ENCODE measurements at regions not wholly inside any gene's neighbourhood (a gene's known extent, or its start where the extent isn't known, plus 50 kb on each side); places are given as distances from the start of the nearest gene placed in this dataset.

DNA sequence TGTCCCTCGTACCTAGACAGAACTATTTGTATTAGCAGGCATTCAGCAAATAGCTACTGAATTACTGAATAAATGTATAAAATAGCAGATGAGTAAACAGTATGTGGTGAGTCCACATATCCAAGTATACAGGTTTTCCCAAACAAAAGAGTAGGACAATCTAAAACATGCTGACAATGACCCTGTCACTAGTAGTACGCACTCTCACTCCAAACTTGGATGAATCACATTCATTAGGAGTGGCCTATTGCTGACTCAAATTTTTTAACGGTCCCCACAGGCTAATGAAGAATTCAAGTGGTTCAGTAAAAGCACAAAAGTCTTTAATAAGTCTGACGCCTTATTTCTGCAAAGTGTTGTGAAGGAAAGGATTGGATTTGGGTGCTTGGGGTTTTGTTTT lies 449.3 kb upstream of the THBS1 start:
- no peak for DNase-seq

DNA sequence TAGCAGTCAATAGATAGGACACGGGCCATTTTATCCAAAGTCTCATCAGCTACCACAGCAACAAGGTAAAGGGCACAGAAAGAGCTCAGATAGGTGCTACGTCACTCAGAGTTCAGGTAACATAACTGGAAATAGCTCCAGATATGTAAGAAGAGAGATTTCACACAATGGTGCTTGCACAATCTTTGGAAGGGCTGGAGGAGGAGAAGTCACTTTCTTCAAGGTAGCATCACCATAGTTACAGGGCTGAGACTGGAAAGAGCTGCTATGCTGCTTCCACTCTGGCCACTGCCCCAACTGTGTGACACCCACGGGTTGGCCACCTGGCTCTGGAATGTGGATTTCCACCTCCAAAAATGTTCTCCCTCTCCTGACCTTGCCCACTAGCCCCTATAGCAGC lies 448.8 kb upstream of the THBS1 start:
- no peak for DNase-seq

DNA sequence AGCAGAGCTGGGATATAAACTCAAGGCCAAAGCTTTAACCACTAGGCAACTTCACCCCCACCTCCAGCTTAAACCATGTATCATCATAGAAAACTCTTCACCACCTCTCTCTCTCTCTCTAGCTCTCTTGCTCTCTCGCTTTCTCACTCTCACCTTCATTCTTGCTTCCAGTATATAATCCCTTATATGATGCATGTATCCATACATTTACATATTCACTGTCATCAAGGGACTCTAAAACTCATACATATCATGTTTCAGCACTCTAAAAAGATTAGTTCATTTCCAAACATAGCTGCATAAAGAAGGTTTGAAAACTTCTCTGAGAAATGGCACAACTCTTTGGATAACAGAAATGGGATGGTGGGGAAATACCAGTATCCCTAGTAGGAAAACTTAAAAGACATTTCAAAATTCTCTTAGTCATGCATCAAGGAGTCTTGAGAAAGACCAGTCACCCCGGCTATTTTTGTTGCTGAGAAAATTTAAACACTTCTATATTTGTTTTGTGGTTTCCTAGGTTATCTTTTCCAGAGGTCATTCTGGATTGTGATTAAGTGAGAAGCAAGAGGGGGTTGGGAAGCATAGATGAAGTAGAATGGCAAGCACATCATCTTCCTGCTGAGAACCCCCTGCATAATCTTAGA lies 447.8 kb upstream of the THBS1 start:
- DNase-seq, result no peak

DNA sequence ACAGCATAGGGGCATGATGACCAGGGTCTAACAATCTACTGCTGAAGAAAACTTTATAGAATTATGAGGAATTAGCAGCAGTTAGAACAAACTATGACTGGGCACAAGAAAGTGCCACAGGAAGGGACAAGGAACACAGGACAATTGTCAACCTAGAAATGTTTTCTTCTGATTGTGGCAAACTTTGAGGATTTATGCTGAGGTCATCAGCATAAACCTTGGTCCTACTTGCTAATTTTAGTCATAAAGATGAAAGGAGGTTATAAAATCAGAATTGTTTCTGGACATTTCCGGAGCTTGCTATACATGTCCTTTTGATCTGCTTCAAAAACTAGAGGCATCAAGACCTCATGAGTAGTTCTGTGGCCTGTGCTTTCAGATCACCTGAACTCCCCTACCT lies 446.6 kb upstream of the THBS1 start:
- no peak for DNase-seq

DNA sequence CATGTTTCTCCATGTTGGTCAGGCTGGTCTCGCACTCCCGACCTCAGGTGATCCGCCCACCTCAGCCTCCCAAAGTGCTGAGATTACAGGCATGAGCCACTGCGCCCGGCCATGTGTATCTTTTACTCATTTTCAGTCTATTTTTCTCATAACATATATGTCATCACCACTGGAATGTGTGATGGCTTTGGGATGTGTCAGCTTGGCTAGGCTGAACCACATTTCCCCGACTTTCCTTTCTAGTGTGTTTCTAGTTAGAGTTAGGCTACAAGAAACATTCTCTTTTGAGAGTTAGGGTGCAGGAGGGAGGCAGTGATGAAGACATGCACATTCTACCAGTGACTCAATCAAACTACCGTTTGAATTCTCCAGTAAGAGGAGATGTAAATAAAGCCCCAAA lies 444.9 kb upstream of the THBS1 start:
- DNase-seq, result no peak

DNA sequence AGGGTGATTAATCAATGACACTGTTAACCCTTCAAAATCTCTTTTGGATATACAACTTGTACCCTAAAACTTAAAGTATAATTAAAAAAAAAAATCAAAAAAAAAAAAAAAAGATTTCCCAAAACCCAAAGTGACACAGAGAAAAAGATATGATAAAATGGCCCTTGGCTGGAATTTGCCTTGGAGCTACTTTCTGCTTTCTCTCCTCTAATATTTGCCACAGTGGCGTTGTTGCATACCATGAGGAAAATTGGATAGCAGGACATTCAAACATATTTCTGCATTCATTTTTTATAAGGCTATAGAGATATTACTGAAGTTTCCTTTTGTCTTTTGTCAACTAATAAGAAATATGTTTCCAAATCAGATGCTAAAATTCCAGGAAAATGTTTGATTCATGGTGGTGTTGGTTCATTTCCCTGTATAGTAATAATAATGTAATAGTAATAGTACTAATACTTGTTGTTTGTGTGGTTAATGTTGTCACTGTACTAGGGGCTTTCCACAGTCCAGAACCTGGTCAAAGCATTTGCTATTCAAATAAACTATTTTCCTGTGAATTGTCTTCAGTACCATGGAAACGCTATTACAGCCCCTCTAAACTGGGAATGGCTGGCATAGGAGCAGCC lies 441.3 kb upstream of the THBS1 start:
- no peak for DNase-seq

DNA sequence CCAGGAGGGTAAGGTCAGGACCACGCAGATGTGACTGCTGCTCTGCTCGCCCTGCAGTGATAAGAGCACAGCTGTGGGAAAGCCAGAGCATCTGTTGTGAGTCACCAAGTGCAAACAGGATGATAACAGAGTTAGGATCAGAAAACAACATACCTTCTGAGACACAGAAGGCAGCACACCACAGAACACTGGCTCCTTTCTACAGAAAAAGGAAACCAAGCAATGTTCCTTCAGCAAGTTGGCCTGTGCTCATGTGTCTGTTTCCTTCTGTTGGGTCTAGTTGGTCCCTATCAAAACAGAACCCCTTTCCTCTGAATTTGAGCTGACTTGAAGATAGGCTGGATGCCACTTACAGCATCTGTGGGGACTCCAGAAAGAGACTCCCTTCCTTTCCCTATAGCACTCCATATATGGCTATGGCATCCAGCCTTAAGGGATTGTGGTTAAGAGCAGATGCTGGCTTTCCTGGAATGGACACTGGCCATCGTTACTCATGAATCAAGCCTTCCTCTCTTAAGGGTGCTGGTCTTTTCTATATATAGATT lies 440.7 kb upstream of the THBS1 start:
- no peak for DNase-seq

DNA sequence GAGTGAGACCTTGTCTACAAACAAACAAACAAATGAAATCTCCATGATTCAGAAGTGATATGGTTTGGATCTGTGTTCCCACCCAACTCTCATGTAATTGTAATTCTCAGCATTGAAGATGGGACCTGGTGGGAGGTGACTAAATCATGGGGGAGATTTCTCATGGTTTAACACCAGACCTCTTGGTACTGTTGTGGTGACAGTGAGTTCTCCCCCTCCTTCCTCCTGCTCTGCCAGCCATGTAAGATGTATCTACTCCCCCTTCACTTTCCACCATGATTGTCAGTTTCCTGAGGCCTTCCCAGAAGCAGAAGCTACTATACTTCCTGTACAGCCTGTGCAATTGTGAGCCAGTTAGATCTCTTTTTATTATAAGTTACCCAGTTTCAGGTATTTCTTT lies 438.4 kb upstream of the THBS1 start:
- DNase-seq, result no peak

DNA sequence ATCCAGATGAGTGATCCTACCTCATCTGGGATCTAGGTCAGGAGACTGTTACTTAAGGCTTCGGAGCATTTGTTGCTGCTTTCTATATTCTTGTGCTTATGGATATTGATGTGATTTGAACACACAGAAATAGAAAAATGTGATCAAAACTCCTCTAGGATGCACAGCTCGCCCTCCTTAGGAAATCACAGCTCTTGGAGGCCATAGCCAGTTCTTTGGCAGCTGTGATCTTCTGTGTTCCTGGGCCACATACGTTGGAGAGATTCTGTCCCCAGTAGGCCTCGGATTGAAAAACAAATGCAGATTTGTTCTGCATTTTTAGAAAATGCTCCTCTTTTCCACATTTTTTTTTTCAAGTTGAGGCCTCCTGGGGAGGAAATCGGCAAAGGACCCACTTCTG lies 437.4 kb upstream of the THBS1 start:
- no peak for DNase-seq

DNA sequence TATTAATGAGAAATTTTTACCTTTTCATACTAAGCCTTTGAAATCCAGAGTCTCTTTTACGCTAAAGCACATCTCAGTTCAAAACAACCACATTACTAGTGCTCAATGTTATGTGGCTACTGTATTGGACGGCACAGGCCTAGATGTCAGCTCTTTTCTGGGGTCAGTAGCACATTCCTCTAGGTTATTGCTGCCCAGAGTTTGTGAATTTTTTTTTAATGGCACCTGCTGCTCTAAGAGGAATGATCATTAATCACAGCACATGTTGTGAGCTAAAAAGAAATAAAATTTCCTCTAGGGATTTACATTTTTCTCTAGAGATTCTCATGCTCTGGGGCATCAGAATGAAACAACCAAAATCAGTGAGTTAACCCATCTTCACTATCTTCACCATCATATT lies 436.8 kb upstream of the THBS1 start:
- no peak for DNase-seq

DNA sequence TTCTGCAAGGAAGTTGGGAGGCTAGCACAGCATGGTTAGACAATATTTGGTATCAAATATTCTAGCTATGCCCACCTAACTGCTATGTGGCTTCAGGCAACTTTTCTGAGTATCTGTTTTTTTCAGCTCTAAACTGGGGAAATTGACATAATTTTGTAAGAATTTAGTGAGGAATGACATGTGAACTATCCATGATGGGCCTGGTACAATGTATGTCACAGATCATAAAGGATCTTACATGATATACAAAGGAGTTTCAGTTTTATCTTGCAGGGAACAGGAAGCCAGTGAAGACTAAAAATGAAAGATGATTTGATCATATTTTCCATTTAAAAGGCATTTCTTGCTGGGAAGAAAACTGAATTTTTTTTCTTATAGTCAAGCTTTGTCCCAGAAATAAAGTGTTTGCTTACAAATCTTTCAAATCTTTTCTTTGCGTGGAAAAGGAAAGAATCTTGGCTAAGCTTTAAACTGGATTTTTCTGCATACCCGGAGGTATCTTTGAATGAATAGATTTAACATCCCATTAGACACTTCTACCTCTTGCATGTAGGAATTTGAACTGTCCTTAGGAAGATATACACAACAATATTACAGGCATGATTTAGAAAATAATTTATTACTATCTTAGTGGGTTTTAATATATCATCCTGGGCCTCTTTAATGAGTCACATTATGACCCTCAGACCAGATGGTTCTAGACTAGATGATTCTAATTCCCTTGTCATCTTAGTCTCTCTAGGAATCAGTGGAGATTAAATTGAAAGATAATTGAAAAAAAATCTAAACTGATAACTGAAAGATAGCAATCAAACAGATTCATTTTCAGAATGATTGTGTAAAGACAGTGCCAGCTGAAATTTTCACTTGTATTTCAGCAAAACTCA lies 436.0 kb upstream of the THBS1 start:
- DNase-seq, result no peak

DNA sequence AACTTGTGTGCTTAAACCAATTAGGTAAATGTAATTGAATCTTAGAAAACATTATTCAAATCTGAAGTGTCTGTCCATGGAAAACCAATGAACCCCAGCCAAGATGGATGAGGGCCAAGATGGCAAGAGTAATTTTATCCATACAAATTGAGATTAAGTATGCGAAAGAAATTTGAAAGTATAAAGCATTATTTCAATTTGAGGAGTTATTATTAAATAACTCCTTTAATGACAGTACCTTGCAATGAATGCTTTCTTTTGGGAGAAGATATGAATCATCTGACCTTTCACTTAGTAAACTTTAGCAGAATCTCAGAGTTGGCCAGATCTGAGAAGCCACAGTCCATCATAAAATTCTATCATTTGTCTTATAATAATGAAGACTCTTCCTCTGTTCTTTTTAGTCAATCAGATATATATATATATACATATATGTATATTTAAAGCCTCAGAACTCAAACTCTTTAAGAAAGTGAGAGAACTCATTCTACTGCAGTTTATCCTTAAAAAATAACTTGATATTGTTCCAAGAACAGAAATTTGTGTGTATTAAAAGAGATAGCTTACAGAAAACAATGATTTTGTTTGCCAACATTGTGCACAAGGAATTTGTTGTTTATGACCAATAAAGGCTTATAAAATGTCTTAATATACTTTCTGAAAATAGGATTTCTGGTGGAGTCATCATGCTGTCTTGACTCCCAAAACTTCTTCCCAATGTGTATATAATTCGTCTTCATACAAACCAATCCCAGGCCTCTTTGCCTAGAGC lies 434.8 kb upstream of the THBS1 start:
- no peak for DNase-seq

DNA sequence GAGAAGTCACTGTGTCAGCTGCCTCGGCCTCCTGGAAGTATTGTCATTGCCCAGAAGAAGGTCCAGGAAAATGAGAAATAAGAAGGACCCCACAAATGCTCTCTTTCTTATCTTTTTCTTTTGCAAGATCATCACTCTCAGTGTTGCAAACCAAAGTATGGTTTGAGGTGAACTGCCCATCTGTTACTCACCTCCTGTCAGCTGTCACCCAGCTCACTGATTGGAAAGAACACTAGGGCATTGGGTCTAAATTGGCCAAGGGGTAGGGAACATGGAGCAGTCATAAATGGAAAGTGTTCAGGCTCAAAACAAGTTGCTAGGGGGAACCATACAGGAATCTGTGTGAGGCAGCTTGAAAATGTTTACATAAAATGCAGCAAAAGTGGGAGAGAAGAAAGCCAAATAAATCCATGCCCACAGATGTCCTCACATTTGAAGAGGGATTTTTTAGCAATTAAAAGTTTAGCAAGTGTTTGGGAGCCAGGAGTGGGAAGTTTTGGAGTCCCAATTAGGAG lies 431.2 kb upstream of the THBS1 start:
- peak; percentile 83 for DNase-seq

DNA sequence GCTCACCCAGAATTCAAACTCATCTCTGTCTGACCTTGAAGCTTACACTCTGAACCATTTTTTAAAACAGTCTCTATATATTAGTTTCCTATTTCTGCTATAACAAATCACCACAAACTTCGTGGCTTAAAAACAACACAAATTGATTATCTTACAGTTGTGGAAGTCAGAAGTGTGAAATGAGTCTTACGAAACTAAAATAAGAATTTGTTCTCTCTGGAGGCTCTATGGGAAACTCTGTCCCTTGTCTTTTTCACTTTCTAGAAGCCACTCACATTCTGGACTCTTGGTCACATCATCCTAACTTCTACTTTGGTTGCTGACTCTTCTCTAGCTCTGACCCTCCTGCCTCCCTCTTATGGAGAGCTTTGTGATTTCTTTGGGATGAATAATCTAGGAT lies 429.3 kb upstream of the THBS1 start:
- no peak for DNase-seq

DNA sequence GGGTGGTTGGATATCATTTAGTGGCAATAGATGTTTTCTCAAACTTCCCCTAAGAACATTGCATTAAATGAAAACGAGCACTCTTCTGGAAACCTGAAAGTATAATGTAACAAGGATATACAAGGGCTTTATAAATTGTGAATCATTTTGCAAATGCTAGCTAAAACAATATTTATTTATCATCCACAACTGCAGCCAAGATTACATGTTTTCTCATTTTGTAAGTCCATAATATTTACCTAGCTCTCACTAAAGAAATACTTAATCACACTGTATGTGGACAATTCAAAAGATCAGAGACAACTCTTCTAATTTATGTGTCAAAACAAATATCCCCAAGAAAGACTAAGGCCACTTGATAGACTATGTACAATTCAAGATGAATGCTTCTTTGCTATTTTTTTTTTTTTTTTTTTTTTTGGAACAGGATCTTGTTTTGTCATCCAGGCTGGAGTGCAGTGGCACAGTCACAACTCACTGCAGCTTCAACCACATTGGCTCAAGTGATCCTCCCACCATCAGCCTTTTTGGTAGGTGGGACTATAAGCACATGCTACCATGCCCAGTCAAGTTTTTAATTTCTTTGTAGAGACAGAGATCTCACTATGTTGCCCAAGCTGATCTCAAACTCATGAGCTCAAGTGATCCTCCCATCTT lies 427.7 kb upstream of the THBS1 start:
- DNase-seq, result no peak

DNA sequence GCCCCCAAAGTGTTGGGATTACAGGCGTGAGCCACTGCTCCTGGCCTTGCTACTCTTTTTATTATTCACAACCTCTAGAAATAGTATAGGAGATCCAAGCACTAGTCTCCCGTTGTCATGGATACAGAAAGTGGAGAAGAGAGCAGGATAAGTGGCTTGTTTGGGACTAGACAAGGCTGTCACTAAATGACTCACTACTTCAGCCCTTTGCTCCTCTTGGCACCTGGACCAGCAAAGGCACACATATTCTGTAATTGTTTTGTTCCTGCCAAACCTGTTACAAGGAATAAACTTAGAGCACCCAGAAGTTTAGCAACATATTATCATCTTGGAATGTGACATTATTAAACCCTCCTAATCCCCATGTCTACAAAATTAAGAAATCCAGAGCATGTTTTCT lies 427.2 kb upstream of the THBS1 start:
- DNase-seq, result peak; percentile 82

DNA sequence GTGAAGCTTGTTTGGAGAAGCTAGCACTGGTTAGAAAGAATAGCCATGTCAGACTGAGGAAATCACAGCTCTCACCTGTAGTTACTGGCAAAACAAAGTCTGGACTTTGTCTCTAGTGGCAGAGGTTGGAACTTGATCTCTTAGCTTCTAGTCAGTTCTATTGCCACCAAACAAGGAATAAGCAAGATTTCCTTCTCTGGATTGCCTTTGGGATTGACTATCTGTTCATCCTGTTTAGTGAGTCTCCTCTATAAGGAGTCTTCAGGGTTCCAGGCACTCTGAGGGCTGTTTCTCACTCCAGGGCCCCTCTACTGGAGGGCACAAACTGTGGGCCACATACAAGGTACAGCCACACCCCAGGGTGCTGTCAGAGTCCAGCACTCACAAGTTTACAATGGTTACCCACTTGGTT lies 426.6 kb upstream of the THBS1 start:
- DNase-seq, result no peak

DNA sequence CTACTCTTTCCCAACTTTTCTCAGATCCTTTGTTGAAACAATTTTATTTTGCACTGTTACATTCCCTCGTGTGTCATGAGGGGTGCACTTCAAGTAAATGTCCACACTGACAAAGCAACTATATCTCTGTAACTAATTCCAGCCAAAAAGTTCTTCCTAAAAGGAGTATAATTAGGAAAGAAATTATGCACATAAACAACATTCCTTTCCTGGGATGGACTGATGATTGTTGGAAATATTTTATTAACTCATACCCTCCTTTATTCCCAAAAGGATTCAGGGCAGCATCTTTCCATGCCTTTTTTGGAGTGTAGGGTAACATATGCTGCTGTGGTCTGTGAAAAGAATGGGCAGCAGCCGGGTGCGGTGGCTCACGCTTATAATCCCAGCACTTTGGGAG lies 426.1 kb upstream of the THBS1 start:
- DNase-seq, result no peak

DNA sequence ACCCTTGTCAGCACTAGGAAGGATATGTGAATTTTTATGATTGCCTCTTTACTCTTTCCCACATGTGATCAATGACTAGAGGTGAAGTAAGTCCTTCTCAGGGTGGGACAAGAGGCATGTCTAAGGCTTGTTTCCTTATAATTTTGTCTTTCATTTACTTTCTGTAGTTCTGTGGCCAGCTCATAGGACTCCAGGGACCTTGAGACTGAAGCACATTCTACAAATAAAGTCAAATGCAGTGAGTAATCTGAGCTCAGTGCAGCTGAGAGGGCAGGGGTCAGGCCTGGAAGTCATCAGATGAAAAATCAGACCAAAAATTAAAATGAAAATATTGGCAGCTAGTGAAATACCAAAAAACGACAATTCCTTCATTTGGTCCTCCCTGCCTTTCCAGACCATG lies 424.7 kb upstream of the THBS1 start:
- no peak for DNase-seq

DNA sequence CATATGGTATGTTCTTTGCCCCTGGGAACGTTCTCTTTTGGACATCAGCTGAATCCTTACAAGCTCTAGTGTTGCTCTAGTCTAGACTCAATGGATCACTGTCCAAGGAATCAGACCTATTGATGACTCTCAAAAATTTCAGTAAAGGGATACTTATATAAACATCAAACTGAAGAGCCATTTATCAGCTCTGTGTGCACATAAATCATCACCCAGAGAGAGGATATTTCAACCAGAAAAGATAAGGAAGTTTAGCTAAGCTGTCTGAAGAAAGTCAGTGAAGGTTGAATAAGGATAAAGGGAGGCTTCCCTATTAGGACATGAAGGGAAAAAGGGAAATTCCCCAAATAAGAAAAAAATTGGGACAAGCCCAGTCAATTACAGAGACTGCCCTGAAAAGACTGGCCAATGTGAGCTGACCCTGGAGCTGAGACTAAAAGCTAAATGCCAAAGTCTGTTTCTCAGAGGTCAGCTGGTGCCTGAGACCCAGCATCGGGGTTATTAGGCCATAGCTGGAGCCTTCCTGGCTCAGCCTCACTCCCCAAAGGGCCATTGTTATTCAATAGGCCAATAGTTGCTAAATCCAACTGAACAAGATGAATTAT lies 424.1 kb upstream of the THBS1 start:
- DNase-seq, result no peak

DNA sequence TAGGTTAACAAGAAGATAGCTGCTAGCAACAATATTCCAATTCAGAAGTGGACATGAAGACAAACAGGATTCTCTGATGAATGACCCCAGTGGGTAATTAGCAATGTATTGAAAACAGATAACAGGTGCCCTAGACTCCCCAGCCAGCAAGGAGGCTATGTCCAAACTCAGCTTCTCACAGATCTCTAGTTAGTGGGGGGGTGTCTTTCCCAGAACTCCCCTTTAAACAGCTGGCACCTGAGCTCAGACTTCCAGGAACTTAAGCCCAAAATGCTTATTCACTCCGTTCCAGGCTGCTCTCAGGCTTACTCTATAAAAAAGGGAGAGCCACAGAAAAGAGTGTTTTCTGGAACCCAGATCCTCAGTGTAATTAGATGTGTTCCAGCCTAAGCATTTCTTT lies 423.0 kb upstream of the THBS1 start:
- no peak for DNase-seq

DNA sequence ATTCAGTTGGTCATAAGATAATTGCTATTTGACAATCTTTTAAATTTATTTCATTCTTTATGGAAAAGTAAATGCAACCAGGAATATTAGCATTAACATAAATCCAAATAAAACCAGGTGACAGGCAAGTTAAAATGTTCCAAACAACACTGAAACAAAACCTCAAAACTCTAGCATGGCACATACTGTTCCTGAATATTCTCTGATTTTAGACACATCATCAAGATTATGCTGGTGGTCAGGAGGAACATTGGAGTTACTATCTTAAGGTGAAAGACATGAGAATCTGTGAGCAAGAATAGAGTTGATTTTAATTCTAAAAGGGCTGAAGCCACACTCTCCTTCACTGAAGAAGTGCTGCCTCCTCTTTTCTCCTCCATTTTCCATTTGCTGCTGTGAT lies 421.0 kb upstream of the THBS1 start:
- DNase-seq, result no peak
